HCT116 (cell line): ENCODE measurements at regions not wholly inside any gene's neighbourhood (a gene's known extent, or its start where the extent isn't known, plus 50 kb on each side); places are given as distances from the start of the nearest gene placed in this dataset.

Source experiments
- CEBPB ChIP-seq: IDR thresholded peaks from 2 replicates; pipeline ENCODE4 v1.6.1; 2012; ENCODE audit warnings: low read depth
- ELF1 ChIP-seq: IDR thresholded peaks from 2 replicates; pipeline ENCODE4 v1.6.1; 2012; ENCODE audit warnings: low read depth, borderline replicate concordance
- EZH2 ChIP-seq: fragments of 200-600 bp; sonication (generic); IDR thresholded peaks from 2 replicates; pipeline ENCODE4 v1.6.1; 2017; ENCODE audit warnings: antibody characterized with exemption, mixed run types
- EZH2phosphoT487 ChIP-seq: fragments of 200-600 bp; IDR thresholded peaks from 2 replicates; pipeline ENCODE4 v1.6.1; 2018; ENCODE audit warnings: antibody characterized with exemption, borderline replicate concordance
- POLR2A ChIP-seq: IDR thresholded peaks from 2 replicates; pipeline ENCODE4 v1.7.0; 2011; ENCODE audit warnings: borderline replicate concordance; ENCODE audit not compliant: insufficient read depth, insufficient read length; ENCODE audit errors: extremely low read depth
- POLR2AphosphoS5 ChIP-seq: IDR thresholded peaks from 2 replicates; pipeline ENCODE4 v1.6.1; 2011; ENCODE audit warnings: mild to moderate bottlenecking, low read depth, low read length, moderate library complexity
- SIN3A ChIP-seq: IDR thresholded peaks from 2 replicates; pipeline ENCODE4 v1.6.1; 2012; ENCODE audit warnings: low read depth
- YY1 ChIP-seq: IDR thresholded peaks from 2 replicates; pipeline ENCODE4 v1.6.1; 2011; ENCODE audit warnings: low read length, low read depth, moderate library complexity, mild to moderate bottlenecking; ENCODE audit not compliant: insufficient replicate concordance; ENCODE audit errors: extremely low read depth
- ZFX ChIP-seq: fragments of 450-650 bp; IDR thresholded peaks from 2 replicates; pipeline ENCODE4 v1.6.1; 2017
- ZNF274 ChIP-seq: fragments of 200-500 bp; sonication (Bioruptor generic); IDR thresholded peaks from 2 replicates; pipeline ENCODE4 v1.6.1; 2014; ENCODE audit warnings: mild to moderate bottlenecking, low read depth, low read length, inconsistent platforms
- TF ChIP-seq, protein P1 (sequence below), 3 experiments: fragments of 200-600 bp in 1 of 3; sonication (generic) in 1 of 3; IDR thresholded peaks in 2 of 3; conservative IDR thresholded peaks in 1 of 3; 2 replicates each; pipeline ENCODE4 v1.5.1; 2012 to 2017; ENCODE audit warnings: low read depth in 2 of 3, low read length in 2 of 3, antibody characterized with exemption in 1 of 3, borderline replicate concordance in 1 of 3, control low read depth in 1 of 3, mild to moderate bottlenecking in 1 of 3, mixed read lengths in 1 of 3, mixed run types in 1 of 3, moderate library complexity in 1 of 3; ENCODE audit not compliant: insufficient read depth in 1 of 3
- TF ChIP-seq, protein P2 (sequence below): IDR thresholded peaks from 2 replicates; pipeline ENCODE4 v1.6.1; 2011; ENCODE audit warnings: mild to moderate bottlenecking, low read length, moderate library complexity; ENCODE audit not compliant: insufficient replicate concordance; ENCODE audit errors: extremely low read depth
- TF ChIP-seq, protein P3 (sequence below): IDR thresholded peaks from 2 replicates; pipeline ENCODE4 v1.6.1; 2012

DNA sequence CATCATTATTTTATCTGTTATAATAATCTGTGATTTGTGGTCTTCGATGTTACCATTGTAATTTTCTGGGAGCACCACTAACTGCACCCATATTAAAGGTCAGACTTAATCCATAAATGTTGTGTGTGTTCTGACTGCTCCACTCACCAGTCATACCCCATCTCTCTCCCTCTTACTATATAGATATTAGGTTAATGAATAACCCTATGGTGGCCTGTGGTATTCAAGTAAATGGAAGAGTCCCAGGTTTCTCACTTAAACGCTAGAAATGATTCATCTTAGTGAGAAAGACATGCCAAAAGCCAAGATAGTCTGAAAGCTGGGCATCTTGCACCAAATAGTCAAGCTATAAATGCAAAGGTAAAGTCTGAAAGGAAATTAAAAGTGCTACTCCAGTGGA lies 1358.5 kb downstream of the ROBO2 start:
- TF ChIP-seq EZH2phosphoT487 (no peak), YY1 (no peak), CEBPB (no peak), EZH2 (no peak), POLR2AphosphoS5 (no peak), SIN3A (no peak), POLR2A (no peak), ZFX (no peak), ZNF274 (no peak), ELF1 (no peak)
- TF ChIP-seq, protein P1, sequence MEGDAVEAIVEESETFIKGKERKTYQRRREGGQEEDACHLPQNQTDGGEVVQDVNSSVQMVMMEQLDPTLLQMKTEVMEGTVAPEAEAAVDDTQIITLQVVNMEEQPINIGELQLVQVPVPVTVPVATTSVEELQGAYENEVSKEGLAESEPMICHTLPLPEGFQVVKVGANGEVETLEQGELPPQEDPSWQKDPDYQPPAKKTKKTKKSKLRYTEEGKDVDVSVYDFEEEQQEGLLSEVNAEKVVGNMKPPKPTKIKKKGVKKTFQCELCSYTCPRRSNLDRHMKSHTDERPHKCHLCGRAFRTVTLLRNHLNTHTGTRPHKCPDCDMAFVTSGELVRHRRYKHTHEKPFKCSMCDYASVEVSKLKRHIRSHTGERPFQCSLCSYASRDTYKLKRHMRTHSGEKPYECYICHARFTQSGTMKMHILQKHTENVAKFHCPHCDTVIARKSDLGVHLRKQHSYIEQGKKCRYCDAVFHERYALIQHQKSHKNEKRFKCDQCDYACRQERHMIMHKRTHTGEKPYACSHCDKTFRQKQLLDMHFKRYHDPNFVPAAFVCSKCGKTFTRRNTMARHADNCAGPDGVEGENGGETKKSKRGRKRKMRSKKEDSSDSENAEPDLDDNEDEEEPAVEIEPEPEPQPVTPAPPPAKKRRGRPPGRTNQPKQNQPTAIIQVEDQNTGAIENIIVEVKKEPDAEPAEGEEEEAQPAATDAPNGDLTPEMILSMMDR (IDR thresholded peaks at IDR 0.05 in 2 of 3, conservative IDR thresholded peaks at IDR 0.05 in 1 of 3; ENCODE audit: borderline replicate concordance in 1 of 3, insufficient read depth in 1 of 3, low read depth in 2 of 3, low read length in 2 of 3), result no peak
- TF ChIP-seq, protein P2, sequence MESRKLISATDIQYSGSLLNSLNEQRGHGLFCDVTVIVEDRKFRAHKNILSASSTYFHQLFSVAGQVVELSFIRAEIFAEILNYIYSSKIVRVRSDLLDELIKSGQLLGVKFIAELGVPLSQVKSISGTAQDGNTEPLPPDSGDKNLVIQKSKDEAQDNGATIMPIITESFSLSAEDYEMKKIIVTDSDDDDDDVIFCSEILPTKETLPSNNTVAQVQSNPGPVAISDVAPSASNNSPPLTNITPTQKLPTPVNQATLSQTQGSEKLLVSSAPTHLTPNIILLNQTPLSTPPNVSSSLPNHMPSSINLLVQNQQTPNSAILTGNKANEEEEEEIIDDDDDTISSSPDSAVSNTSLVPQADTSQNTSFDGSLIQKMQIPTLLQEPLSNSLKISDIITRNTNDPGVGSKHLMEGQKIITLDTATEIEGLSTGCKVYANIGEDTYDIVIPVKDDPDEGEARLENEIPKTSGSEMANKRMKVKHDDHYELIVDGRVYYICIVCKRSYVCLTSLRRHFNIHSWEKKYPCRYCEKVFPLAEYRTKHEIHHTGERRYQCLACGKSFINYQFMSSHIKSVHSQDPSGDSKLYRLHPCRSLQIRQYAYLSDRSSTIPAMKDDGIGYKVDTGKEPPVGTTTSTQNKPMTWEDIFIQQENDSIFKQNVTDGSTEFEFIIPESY, result no peak
- TF ChIP-seq, protein P3, sequence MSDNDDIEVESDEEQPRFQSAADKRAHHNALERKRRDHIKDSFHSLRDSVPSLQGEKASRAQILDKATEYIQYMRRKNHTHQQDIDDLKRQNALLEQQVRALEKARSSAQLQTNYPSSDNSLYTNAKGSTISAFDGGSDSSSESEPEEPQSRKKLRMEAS, result no peak
